Duodenal mucosa (tissue), 2 donors: ENCODE measurements at regions not wholly inside any gene's neighbourhood (a gene's known extent, or its start where the extent isn't known, plus 50 kb on each side); places are given as distances from the start of the nearest gene placed in this dataset.

Experiments used
- H3K27ac ChIP-seq: one replicate; pipeline ENCODE4 v1.7.0; 2013; ENCODE audit warnings: low read depth, low read length
- H3K27me3 ChIP-seq, 2 donors: one replicate each; pipeline ENCODE4 v1.7.0; 2013; ENCODE audit warnings: low read length in 2 of 2, control low read depth in 1 of 2; ENCODE audit not compliant: insufficient read depth in 2 of 2, control insufficient read depth in 1 of 2
- H3K36me3 ChIP-seq, 2 donors: one replicate each; pipeline ENCODE4 v1.7.0; 2013; ENCODE audit warnings: low read length in 2 of 2, control low read depth in 1 of 2; ENCODE audit not compliant: insufficient read depth in 2 of 2, control insufficient read depth in 1 of 2
- H3K4me1 ChIP-seq, 2 donors: one replicate each; pipeline ENCODE4 v1.7.0; 2013; ENCODE audit warnings: low read length in 2 of 2, control low read depth in 1 of 2; ENCODE audit not compliant: insufficient read depth in 2 of 2, control insufficient read depth in 1 of 2
- H3K4me3 ChIP-seq, 2 donors: one replicate each; pipeline ENCODE4 v1.7.0; 2013; ENCODE audit warnings: low read length in 2 of 2, low read depth in 1 of 2
- H3K9ac ChIP-seq, 2 donors: one replicate each; pipeline ENCODE4 v1.7.0; 2013; ENCODE audit warnings: low read length in 2 of 2, low read depth in 1 of 2
- H3K9me3 ChIP-seq, 2 donors: one replicate each; pipeline ENCODE4 v1.7.0; 2013; ENCODE audit warnings: low read length in 2 of 2, control low read depth in 1 of 2; ENCODE audit not compliant: control insufficient read depth in 1 of 2

- Histone ChIP-seq H3K4me1 (peaks cover 10 to 17% of the 10 kb centered on the region in 2 donors), H3K9ac (no peak overlapping the region), H3K4me3 (no peak overlapping the region), H3K9me3 (no peaks in the 10 kb centered on the region), H3K36me3 (no peaks in the 10 kb centered on the region), H3K27me3 (no peaks in the 10 kb centered on the region), H3K27ac (no peak overlapping the region)
These were observed 83.3 kb upstream of the MED13L start for GRCh38 chr12:116360579-116361413.

DNA sequence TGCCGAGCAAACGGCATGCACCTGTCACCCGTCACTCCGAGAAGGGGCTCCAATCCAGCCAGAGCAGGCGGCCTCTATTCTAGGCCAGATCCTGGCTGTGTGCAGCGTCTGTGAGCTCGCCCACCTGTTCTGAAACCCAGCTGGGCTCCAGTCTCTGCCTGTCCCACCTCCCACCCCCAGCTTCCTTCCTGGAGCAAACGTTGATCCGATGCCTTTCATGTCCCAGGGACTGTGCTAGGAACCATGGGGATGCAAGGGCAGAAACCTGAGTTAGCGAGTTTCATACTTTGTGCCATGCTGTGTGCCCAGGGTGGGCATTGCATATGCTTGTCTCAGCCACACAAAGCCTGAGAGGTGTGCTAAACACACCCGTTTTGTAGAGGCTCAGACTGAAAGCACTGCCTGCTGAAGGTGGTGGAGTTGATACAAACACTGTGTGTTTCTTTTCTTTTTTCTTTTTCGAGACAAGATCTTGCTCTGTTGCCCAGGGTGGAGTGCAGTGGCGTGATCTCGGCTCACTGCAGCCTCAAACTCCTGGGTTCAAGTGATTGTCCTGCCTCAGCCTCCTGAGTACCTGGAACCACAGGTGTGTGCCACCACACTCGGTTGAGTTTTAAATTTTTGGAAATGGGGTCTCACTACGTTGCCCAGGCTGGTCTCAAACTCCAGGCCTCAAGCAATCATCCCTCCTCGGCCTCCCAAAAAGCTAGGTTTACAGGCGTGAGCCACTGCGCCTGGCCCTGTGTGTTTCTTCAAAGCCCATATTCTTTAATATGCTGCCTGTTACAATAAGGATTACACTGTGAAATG, 84.1 kb upstream of the MED13L start:
- peaks cover 18 to 25% of the 10 kb centered on the region in 2 donors for H3K4me1 ChIP-seq
- no peak overlapping the region for H3K4me3 ChIP-seq
- H3K27me3 ChIP-seq: no peaks in the 10 kb centered on the region
- H3K36me3 ChIP-seq: no peaks in the 10 kb centered on the region
- no peak overlapping the region for H3K27ac ChIP-seq
- H3K9ac ChIP-seq: no peak overlapping the region
- H3K9me3 ChIP-seq: no peaks in the 10 kb centered on the region

DNA sequence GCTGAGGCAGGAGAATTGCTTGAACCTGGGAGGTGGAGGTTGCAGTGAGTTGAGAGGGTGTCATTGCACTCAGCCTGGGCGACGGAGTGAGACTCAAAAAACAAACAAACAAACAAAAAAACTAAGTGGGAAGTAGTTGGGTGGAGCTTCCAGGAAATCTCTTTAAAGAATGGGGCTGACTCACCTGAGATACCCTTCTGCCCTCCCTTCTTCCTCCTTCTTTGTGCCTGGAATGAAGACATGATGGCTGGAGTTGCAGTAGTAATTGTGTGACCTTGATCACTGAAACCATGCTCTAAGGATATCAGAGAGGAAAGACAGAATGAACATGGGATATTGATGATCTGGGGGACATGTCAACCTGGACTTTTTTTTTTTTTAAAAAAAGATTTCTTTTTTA, 87.6 kb upstream of the MED13L start:
- no peaks in the 10 kb centered on the region for H3K27me3 ChIP-seq
- H3K9ac ChIP-seq: no peak overlapping the region
- H3K36me3 ChIP-seq: no peaks in the 10 kb centered on the region
- peaks cover 18 to 24% of the 10 kb centered on the region in 2 donors for H3K4me1 ChIP-seq
- no peaks in the 10 kb centered on the region for H3K9me3 ChIP-seq
- no peak overlapping the region for H3K4me3 ChIP-seq
- no peak overlapping the region for H3K27ac ChIP-seq

GRCh38 chr12:116365606-116366455, 88.3 kb upstream of the MED13L start:
- H3K4me3 ChIP-seq: no peak overlapping the region
- H3K9me3 ChIP-seq: no peaks in the 10 kb centered on the region
- no peak overlapping the region for H3K27ac ChIP-seq
- H3K36me3 ChIP-seq: no peaks in the 10 kb centered on the region
- H3K9ac ChIP-seq: no peak overlapping the region
- peaks cover 18 to 24% of the 10 kb centered on the region in 2 donors for H3K4me1 ChIP-seq
- H3K27me3 ChIP-seq: no peaks in the 10 kb centered on the region

- H3K9me3 ChIP-seq: no peaks in the 10 kb centered on the region
- no peaks in the 10 kb centered on the region for H3K36me3 ChIP-seq
- no peaks in the 10 kb centered on the region for H3K27me3 ChIP-seq
- H3K9ac ChIP-seq: no peak overlapping the region
- peaks cover 18 to 23% of the 10 kb centered on the region in 2 donors for H3K4me1 ChIP-seq
- no peak overlapping the region for H3K4me3 ChIP-seq
- no peak overlapping the region for H3K27ac ChIP-seq
These were observed 88.9 kb upstream of the MED13L start for GRCh38 chr12:116366456-116366776.

DNA sequence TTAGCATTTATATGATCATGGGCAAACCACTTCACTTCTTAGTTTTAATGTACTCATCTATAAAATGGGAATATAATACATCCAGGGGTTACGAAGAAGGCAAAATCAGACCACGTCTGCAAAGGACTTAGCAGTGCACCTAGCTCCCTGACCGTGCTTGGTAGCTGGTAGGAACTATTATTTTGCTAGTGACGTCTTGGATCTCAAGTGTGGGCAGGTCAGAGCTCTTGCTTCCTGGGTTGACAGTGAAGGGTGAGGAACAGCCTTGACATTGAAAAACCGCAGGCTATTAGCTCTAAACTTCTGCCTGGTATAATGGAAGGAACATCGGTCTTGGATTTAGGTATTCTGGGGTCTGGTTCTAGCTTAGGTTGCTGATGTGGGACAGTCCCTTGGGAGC, 89.3 kb upstream of the MED13L start:
- H3K4me3 ChIP-seq: no peak overlapping the region
- no peak overlapping the region for H3K9ac ChIP-seq
- H3K36me3 ChIP-seq: no peaks in the 10 kb centered on the region
- H3K27me3 ChIP-seq: no peaks in the 10 kb centered on the region
- peaks cover 18 to 21% of the 10 kb centered on the region in 2 donors for H3K4me1 ChIP-seq
- H3K27ac ChIP-seq: no peak overlapping the region
- no peaks in the 10 kb centered on the region for H3K9me3 ChIP-seq

- H3K27ac ChIP-seq: no peak overlapping the region
- H3K4me3 ChIP-seq: no peak overlapping the region
- H3K4me1 ChIP-seq: peaks cover 18 to 21% of the 10 kb centered on the region in 2 donors
- no peaks in the 10 kb centered on the region for H3K27me3 ChIP-seq
- H3K9ac ChIP-seq: no peak overlapping the region
- H3K36me3 ChIP-seq: no peaks in the 10 kb centered on the region
- no peaks in the 10 kb centered on the region for H3K9me3 ChIP-seq
These were observed 91.0 kb upstream of the MED13L start for GRCh38 chr12:116368196-116369194.

DNA sequence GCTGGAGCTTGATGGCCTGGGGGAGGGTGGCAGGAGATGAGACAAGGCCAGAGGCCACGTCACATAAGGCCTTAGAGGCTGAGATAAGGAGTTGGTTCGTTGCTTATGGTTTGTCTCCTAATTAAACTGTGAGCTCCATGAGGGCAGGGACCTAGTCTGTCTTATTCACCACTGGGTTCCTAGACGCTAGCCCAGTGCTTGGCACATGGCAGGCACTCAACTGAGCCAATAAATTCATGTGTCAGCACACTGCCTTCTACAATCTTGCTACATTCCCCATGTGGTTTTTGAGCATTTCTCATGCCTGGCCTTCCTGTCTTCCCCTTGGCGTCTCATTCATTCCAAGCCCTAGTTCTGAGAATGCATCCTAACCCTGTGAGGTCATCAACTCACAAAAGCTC, 92.5 kb upstream of the MED13L start:
- Histone ChIP-seq H3K27ac (no peak overlapping the region), H3K4me1 (peaks cover 18 to 21% of the 10 kb centered on the region in 2 donors), H3K9me3 (no peaks in the 10 kb centered on the region), H3K36me3 (no peaks in the 10 kb centered on the region), H3K4me3 (no peak overlapping the region), H3K27me3 (no peaks in the 10 kb centered on the region), H3K9ac (no peak overlapping the region)

DNA sequence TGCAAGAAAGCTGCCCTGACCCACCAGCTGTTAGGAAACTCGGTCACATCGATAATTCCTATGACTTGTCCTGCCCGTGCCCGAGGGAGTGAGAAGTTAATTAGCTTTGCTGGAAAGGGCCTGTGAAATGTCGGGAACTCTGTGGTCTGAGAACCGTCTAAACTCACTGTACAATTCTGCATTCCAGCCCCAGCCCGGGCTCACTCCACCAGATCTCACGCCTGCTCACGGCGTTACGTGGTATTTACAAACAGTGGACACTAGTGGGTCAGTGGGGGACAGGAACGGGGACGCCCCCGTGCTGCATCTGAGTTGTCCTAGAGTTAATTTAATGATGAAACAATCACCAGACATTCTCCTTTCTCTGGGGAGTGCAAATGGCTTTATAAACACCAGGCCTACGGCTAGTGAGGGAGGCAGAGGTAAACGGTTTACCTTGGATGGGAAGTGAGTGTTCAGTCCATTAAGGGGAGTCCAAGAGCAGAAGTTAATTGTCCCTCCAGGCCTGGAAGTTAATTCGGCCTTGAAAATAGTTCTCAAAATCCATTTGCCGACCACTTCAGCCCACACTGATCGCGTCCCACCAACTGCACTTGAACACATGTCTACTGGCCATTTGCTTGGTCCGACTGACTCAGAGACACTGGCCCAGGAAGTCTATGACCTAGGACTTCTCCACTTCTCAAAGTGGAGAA, 93.5 kb upstream of the MED13L start:
- Histone ChIP-seq H3K4me1 (peaks cover 11 to 15% of the 10 kb centered on the region in 2 donors), H3K27me3 (no peaks in the 10 kb centered on the region), H3K27ac (no peak overlapping the region), H3K9me3 (no peaks in the 10 kb centered on the region), H3K4me3 (no peak overlapping the region), H3K36me3 (no peaks in the 10 kb centered on the region), H3K9ac (no peak overlapping the region)
